NCI-H2196 treated with DMSO at 0.1 percent for 48 hours (cell line): ENCODE measurements at regions not wholly inside any gene's neighbourhood (a gene's known extent, or its start where the extent isn't known, plus 50 kb on each side); places are given as distances from the start of the nearest gene placed in this dataset.
"Not testable (repeated sequence)": the region's sequence is repeated elsewhere in the genome, so short reads cannot be mapped to it uniquely, and the experiment has no call there.

Experiments used
- DNase-seq: peaks from one replicate; lab custom pipeline; 2025; ENCODE audit not compliant: unreplicated experiment; lab: John Stamatoyannopoulos, UW

GRCh38 chr6:163766936-163767335 is 352.4 kb downstream of the QKI start:
- no peak for DNase-seq

- DNase-seq, result no peak
Observed at GRCh38 chr6:163765335-163765734, 350.8 kb downstream of the QKI start.

GRCh38 chr6:163764565-163764964 is 350.0 kb downstream of the QKI start:
- no peak for DNase-seq

GRCh38 chr6:163761481-163761880 is 347.0 kb downstream of the QKI start:
- no peak for DNase-seq

GRCh38 chr6:163760860-163761259 is 346.3 kb downstream of the QKI start:
- no peak for DNase-seq

- no peak for DNase-seq
Observed at GRCh38 chr6:163759542-163759941, 345.0 kb downstream of the QKI start.

GRCh38 chr6:163757520-163757919 is 343.0 kb downstream of the QKI start:
- DNase-seq, result no peak

GRCh38 chr6:163756079-163756478 is 341.6 kb downstream of the QKI start:
- no peak for DNase-seq

GRCh38 chr6:163754866-163755265 is 340.3 kb downstream of the QKI start:
- no peak for DNase-seq

- DNase-seq, result no peak
Observed at GRCh38 chr6:163753430-163753829, 338.9 kb downstream of the QKI start.

- DNase-seq, result no peak
Observed at GRCh38 chr6:163752446-163752845, 337.9 kb downstream of the QKI start.

GRCh38 chr6:163751032-163751525 is 336.6 kb downstream of the QKI start:
- DNase-seq, result no peak

GRCh38 chr6:163750431-163751031 is 336.0 kb downstream of the QKI start:
- DNase-seq, result no peak

GRCh38 chr6:163748886-163749285 is 334.4 kb downstream of the QKI start:
- DNase-seq, result no peak

- no peak for DNase-seq
Observed at GRCh38 chr6:163748036-163748435, 333.5 kb downstream of the QKI start.

- not testable (repeated sequence) for DNase-seq
Observed at GRCh38 chr6:163747058-163747457, 332.5 kb downstream of the QKI start.

- DNase-seq, result no peak
Observed at GRCh38 chr6:163745536-163746400, 331.2 kb downstream of the QKI start.

- no peak for DNase-seq
Observed at GRCh38 chr6:163744256-163744925, 329.9 kb downstream of the QKI start.

GRCh38 chr6:163743796-163744195 is 329.3 kb downstream of the QKI start:
- DNase-seq, result no peak

- no peak for DNase-seq
Observed at GRCh38 chr6:163741743-163742363, 327.3 kb downstream of the QKI start.

- DNase-seq, result no peak
Observed at GRCh38 chr6:163741342-163741741, 326.8 kb downstream of the QKI start.
